SK-N-SH (cell line): ENCODE measurements at regions not wholly inside any gene's neighbourhood (a gene's known extent, or its start where the extent isn't known, plus 50 kb on each side); places are given as distances from the start of the nearest gene placed in this dataset.

Source experiments
- CTCF ChIA-PET: fragments of 300-600, 350-600 bp; formaldehyde crosslinking; extraction: SDS; loops from one replicate; lab custom pipeline; 2021; lab: Yijun Ruan, JAX
- POLR2A ChIA-PET: fragments of 350-600 bp; sonication (Branson Sonifier 250); formaldehyde crosslinking; extraction: SDS; loops from one replicate; lab custom pipeline; 2020; ENCODE audit warnings: antibody characterized with exemption, inconsistent platforms; lab: Yijun Ruan, JAX
- DNase-seq: peaks from one replicate; pipeline ENCODE4 v3.0.0; 2012
- H2AFZ ChIP-seq: fragments of 200-600 bp; sonication (generic); 2 replicates; pipeline ENCODE4 v1.8.1; 2016; ENCODE audit warnings: antibody characterized with exemption, mild to moderate bottlenecking, low read depth
- H3F3A ChIP-seq: fragments of 200-600 bp; sonication (generic); replicated peaks from 2 replicates; pipeline ENCODE3; 2016; ENCODE audit warnings: antibody characterized with exemption, mild to moderate bottlenecking; ENCODE audit not compliant: insufficient read depth
- H3K27ac ChIP-seq, 2 experiments: fragments of 200-500 bp in 1 of 2; fragments of 200-600 bp in 1 of 2; sonication (Bioruptor generic) in 1 of 2; sonication (generic), shearing (Covaris generic) in 1 of 2; 2 replicates each; pipeline versions ENCODE4 v1.5.1 to v1.6.1; 2014 to 2016; ENCODE audit warnings: low read depth in 2 of 2, inconsistent platforms in 1 of 2, low read length in 1 of 2, mild to moderate bottlenecking in 1 of 2, mixed read lengths in 1 of 2
- H3K27me3 ChIP-seq: fragments of 200-600 bp; sonication (generic), shearing (Covaris generic); 2 replicates; pipeline ENCODE4 v1.6.1; 2016; ENCODE audit warnings: mixed run types; ENCODE audit not compliant: insufficient read depth
- H3K36me3 ChIP-seq, 2 experiments: fragments of 200-500 bp in 1 of 2; fragments of 200-600 bp in 1 of 2; sonication (Bioruptor generic) in 1 of 2; sonication (generic) in 1 of 2; replicated peaks in 1 of 2; 2 replicates each; pipeline versions ENCODE3 to v1.5.1; 2014 to 2016; ENCODE audit warnings: low read length in 1 of 2, mild to moderate bottlenecking in 1 of 2; ENCODE audit not compliant: insufficient read depth in 2 of 2, control insufficient read depth in 1 of 2
- H3K4me1 ChIP-seq, 2 experiments: fragments of 200-500 bp in 1 of 2; fragments of 200-600 bp in 1 of 2; sonication (Bioruptor generic) in 1 of 2; sonication (generic), shearing (Covaris generic) in 1 of 2; 2 replicates each; pipeline versions ENCODE4 v1.5.1 to v1.6.1; 2014 to 2016; ENCODE audit warnings: low read depth in 1 of 2, low read length in 1 of 2, mixed run types in 1 of 2; ENCODE audit not compliant: insufficient read depth in 2 of 2, control insufficient read depth in 1 of 2
- H3K4me2 ChIP-seq: fragments of 200-600 bp; sonication (generic), shearing (Covaris generic); 2 replicates; pipeline ENCODE4 v1.6.1; 2017; ENCODE audit warnings: mixed run types
- H3K4me3 ChIP-seq, 2 experiments: fragments of 200-500 bp in 1 of 2; fragments of 200-600 bp in 1 of 2; sonication (Bioruptor generic) in 1 of 2; sonication (generic), shearing (Covaris generic) in 1 of 2; 2 replicates each; pipeline versions ENCODE4 v1.5.1 to v1.8.1; 2014 to 2016; ENCODE audit warnings: low read depth in 2 of 2, inconsistent platforms in 1 of 2, low read length in 1 of 2, mild to moderate bottlenecking in 1 of 2, mixed read lengths in 1 of 2, moderate library complexity in 1 of 2
- H3K79me2 ChIP-seq: fragments of 200-600 bp; sonication (generic); 2 replicates; pipeline ENCODE4 v1.8.1; 2017; ENCODE audit warnings: mild to moderate bottlenecking; ENCODE audit not compliant: insufficient read depth
- H3K9ac ChIP-seq: fragments of 200-600 bp; sonication (generic); 2 replicates; pipeline ENCODE4 v1.6.1; 2017; ENCODE audit warnings: mixed run types
- H3K9me2 ChIP-seq: fragments of 200-600 bp; sonication (generic); 2 replicates; pipeline ENCODE4 v1.6.1; 2017; ENCODE audit warnings: mixed run types
- H3K9me3 ChIP-seq: fragments of 200-600 bp; sonication (generic); 2 replicates; pipeline ENCODE4 v1.6.1; 2017; ENCODE audit warnings: mixed run types, mild to moderate bottlenecking, moderate library complexity
- H4K20me1 ChIP-seq: fragments of 200-600 bp; sonication (generic); 2 replicates; pipeline ENCODE4 v1.6.1; 2017; ENCODE audit warnings: mild to moderate bottlenecking, mixed run types; ENCODE audit not compliant: insufficient read depth
- CHD2 ChIP-seq: fragments of 150-350 bp; IDR thresholded peaks from 2 replicates; pipeline ENCODE4 v1.6.1; 2018; ENCODE audit warnings: low read length; ENCODE audit not compliant: partially characterized antibody
- ELF1 ChIP-seq: IDR thresholded peaks from 2 replicates; pipeline ENCODE4 v1.4.0; 2012
- EP300 ChIP-seq, 2 experiments: IDR thresholded peaks; 2 replicates each; pipeline versions ENCODE4 v1.4.0 to v1.6.1; 2012; ENCODE audit warnings: borderline replicate concordance in 1 of 2, low read depth in 1 of 2, low read length in 1 of 2
- EZH2phosphoT487 ChIP-seq: fragments of 200-600 bp; sonication (generic); IDR thresholded peaks from 2 replicates; pipeline ENCODE4 v1.6.1; 2017; ENCODE audit warnings: low read depth, mixed run types, mild to moderate bottlenecking, antibody characterized with exemption, moderate library complexity, borderline replicate concordance
- FOSL2 ChIP-seq: IDR thresholded peaks from 2 replicates; pipeline ENCODE4 v1.4.0; 2012; ENCODE audit warnings: low read depth, mild to moderate bottlenecking, moderate library complexity, borderline replicate concordance
- FOXJ3 ChIP-seq: sonication (generic); formaldehyde crosslinking; IDR thresholded peaks from 2 replicates; pipeline ENCODE4 v1.5.1; 2020; ENCODE audit warnings: mild to moderate bottlenecking, missing genetic modification reagents
- GABPA ChIP-seq: IDR thresholded peaks from 2 replicates; pipeline ENCODE4 v1.4.0; 2012; ENCODE audit warnings: low read depth, mild to moderate bottlenecking
- GATA2 ChIP-seq: sonication (generic); formaldehyde crosslinking; IDR thresholded peaks from 2 replicates; pipeline ENCODE4 v1.5.0; 2020; ENCODE audit warnings: mild to moderate bottlenecking, missing genetic modification reagents
- IRF3 ChIP-seq: fragments of 150-350 bp; IDR thresholded peaks from 2 replicates; pipeline ENCODE4 v1.6.1; 2016; ENCODE audit warnings: mild to moderate bottlenecking, low read depth, low read length
- JUND ChIP-seq: IDR thresholded peaks from 2 replicates; pipeline ENCODE4 v1.4.0; 2012
- MEF2A ChIP-seq: IDR thresholded peaks from 2 replicates; pipeline ENCODE4 v1.4.0; 2012; ENCODE audit warnings: low read depth, borderline replicate concordance
- NFIC ChIP-seq: IDR thresholded peaks from 2 replicates; pipeline ENCODE4 v1.4.0; 2012; ENCODE audit warnings: borderline replicate concordance
- POLR2AphosphoS5 ChIP-seq: IDR thresholded peaks from 2 replicates; pipeline ENCODE4 v1.6.1; 2012; ENCODE audit warnings: low read depth, low read length
- RAD21 ChIP-seq: IDR thresholded peaks from 2 replicates; pipeline ENCODE4 v1.6.1; 2012; ENCODE audit warnings: mild to moderate bottlenecking, low read length
- RFX5 ChIP-seq: IDR thresholded peaks from 2 replicates; pipeline ENCODE4 v1.6.1; 2012; ENCODE audit warnings: mild to moderate bottlenecking, improper control_type of control experiment, low read length
- SIN3A ChIP-seq: IDR thresholded peaks from 2 replicates; pipeline ENCODE4 v1.6.1; 2012; ENCODE audit warnings: low read depth, mild to moderate bottlenecking, low read length, moderate library complexity, borderline replicate concordance
- SMC3 ChIP-seq: IDR thresholded peaks from 2 replicates; pipeline ENCODE4 v1.6.1; 2012; ENCODE audit warnings: low read depth, low read length, improper control_type of control experiment
- TAF1 ChIP-seq: IDR thresholded peaks from 2 replicates; pipeline ENCODE4 v1.6.1; 2012; ENCODE audit warnings: low read depth, mild to moderate bottlenecking, low read length, moderate library complexity, borderline replicate concordance
- USF2 ChIP-seq: fragments of 150-350 bp; IDR thresholded peaks from 2 replicates; pipeline ENCODE4 v1.6.1; 2017; ENCODE audit warnings: antibody characterized with exemption, low read length, low read depth, borderline replicate concordance
- YY1 ChIP-seq: IDR thresholded peaks from 2 replicates; pipeline ENCODE4 v1.4.0; 2012; ENCODE audit warnings: low read depth, mild to moderate bottlenecking
- ZBTB33 ChIP-seq: IDR thresholded peaks from 2 replicates; pipeline ENCODE4 v1.4.0; 2012; ENCODE audit warnings: low read depth, borderline replicate concordance
- WGBS: methylation state at CpG from one replicate; pipeline ENCODE4 v1.1.6; 2017; ENCODE audit warnings: low lambda C conversion rate; 5-methylcytosine and 5-hydroxymethylcytosine counted together

GRCh38 chr4:59063015-59063720, 1953.0 kb upstream of the IGFBP7 start:
- H3K27me3 ChIP-seq, result no peaks in the 10 kb centered on the region
- TF ChIP-seq ELF1, result no peak
- TF ChIP-seq YY1, result no peak
- TF ChIP-seq GABPA, result no peak
- TF ChIP-seq SMC3, result no peak
- no peaks in the 10 kb centered on the region for H3K79me2 ChIP-seq
- H3K4me2 ChIP-seq, result no peak overlapping the region
- WGBS, result 22% methylated on average over 4 of the region's 4 CpGs
- H3K36me3 ChIP-seq, result no peaks in the 10 kb centered on the region
- H3K9me3 ChIP-seq, result no peaks in the 10 kb centered on the region
- no peaks in the 10 kb centered on the region for H3K4me1 ChIP-seq
- ChIA-PET POLR2A (no interaction called here), CTCF (no interaction called here)
- no peak overlapping the region for H3K9ac ChIP-seq
- H3F3A ChIP-seq, result no peaks in the 10 kb centered on the region
- H3K9me2 ChIP-seq, result no peaks in the 10 kb centered on the region
- H3K27ac ChIP-seq, result no peak overlapping the region
- no peak for DNase-seq
- no peak overlapping the region for H2AFZ ChIP-seq
- H4K20me1 ChIP-seq, result no peaks in the 10 kb centered on the region
- H3K4me3 ChIP-seq, result no peak overlapping the region

- H3K27me3 ChIP-seq, result no peaks in the 10 kb centered on the region
- no peaks in the 10 kb centered on the region for H4K20me1 ChIP-seq
- CTCF ChIA-PET, result no interaction called here
- H3K27ac ChIP-seq, result no peak overlapping the region
- no peak overlapping the region for H3K4me3 ChIP-seq
- no peaks in the 10 kb centered on the region for H3K9me3 ChIP-seq
- DNase-seq, result no peak
- no peak overlapping the region for H3K9ac ChIP-seq
- POLR2A ChIA-PET, result no interaction called here
- H3K79me2 ChIP-seq, result no peaks in the 10 kb centered on the region
- H3K36me3 ChIP-seq, result no peaks in the 10 kb centered on the region
- no peak overlapping the region for H2AFZ ChIP-seq
- H3K9me2 ChIP-seq, result no peaks in the 10 kb centered on the region
- 35% methylated on average over 7 of the region's 7 CpGs for WGBS
- TF ChIP-seq FOXJ3 (no peak), EZH2phosphoT487 (no peak), GATA2 (CRISPR knock-in tag) (no peak), GABPA (no peak), POLR2AphosphoS5 (no peak), FOSL2 (no peak), JUND (no peak), SIN3A (no peak), IRF3 (no peak), RAD21 (no peak), USF2 (no peak), RFX5 (no peak), EP300 (IDR thresholded peaks at IDR 0.05; ENCODE audit: borderline replicate concordance in 1 of 2, low read depth in 1 of 2, low read length in 1 of 2) (no peak), ZBTB33 (no peak), CHD2 (no peak), ELF1 (no peak), TAF1 (no peak), YY1 (no peak), NFIC (no peak), MEF2A (no peak)
- H3K4me2 ChIP-seq, result no peak overlapping the region
- H3K4me1 ChIP-seq, result no peaks in the 10 kb centered on the region
- H3F3A ChIP-seq, result no peaks in the 10 kb centered on the region
Observed at GRCh38 chr4:59068722-59069418, 1958.7 kb upstream of the IGFBP7 start.
